ENCODE measurements at regions not wholly inside any gene's neighbourhood (a gene's known extent, or its start where the extent isn't known, plus 50 kb on each side); places are given as distances from the start of the nearest gene placed in this dataset.

GRCh38 chr7:118000480-118001202 is 127.4 kb upstream of the CTTNBP2 start:
- Mint-ChIP-seq H3K4me3 (no peak overlapping the region), H3K9me3 (no peaks in the 10 kb centered on the region), H3K36me3 (ENCODE audit: low read depth) (no peaks in the 10 kb centered on the region), H3K27me3 (ENCODE audit: low read depth, poor library complexity) (peaks cover 3% of the 10 kb centered on the region), H3K27ac (peak overlapping the region; percentile 13), H3K4me1 (peaks cover 10% of the 10 kb centered on the region)
- DNase-seq, result no peak
- no peak for TF ChIP-seq CTCF (IDR thresholded peaks at IDR 0.05)

- DNase-seq, result no peak
- Mint-ChIP-seq H3K27ac (no peak overlapping the region), H3K4me1 (peaks cover 10% of the 10 kb centered on the region), H3K4me3 (no peak overlapping the region), H3K36me3 (ENCODE audit: low read depth) (no peaks in the 10 kb centered on the region), H3K27me3 (ENCODE audit: low read depth, poor library complexity) (peaks cover 3% of the 10 kb centered on the region), H3K9me3 (peaks cover 3% of the 10 kb centered on the region)
- no peak for TF ChIP-seq CTCF (IDR thresholded peaks at IDR 0.05)
Observed at GRCh38 chr7:118003476-118003875, 130.2 kb upstream of the CTTNBP2 start.

- no peaks in the 10 kb centered on the region for H3K36me3 Mint-ChIP-seq (ENCODE audit: low read depth)
- H3K4me3 Mint-ChIP-seq, result no peak overlapping the region
- no peak overlapping the region for H3K27ac Mint-ChIP-seq
- no peak for DNase-seq
- peaks cover 3% of the 10 kb centered on the region for H3K9me3 Mint-ChIP-seq
- H3K4me1 Mint-ChIP-seq, result peaks cover 10% of the 10 kb centered on the region
- TF ChIP-seq CTCF (IDR thresholded peaks at IDR 0.05), result no peak
- peaks cover 3% of the 10 kb centered on the region for H3K27me3 Mint-ChIP-seq (ENCODE audit: low read depth, poor library complexity)
Observed at GRCh38 chr7:118005026-118005425, 131.8 kb upstream of the CTTNBP2 start.

GRCh38 chr7:118006979-118007378 is 133.7 kb upstream of the CTTNBP2 start:
- no peak for TF ChIP-seq CTCF (IDR thresholded peaks at IDR 0.05)
- DNase-seq, result no peak
- Mint-ChIP-seq H3K4me3 (no peak overlapping the region), H3K9me3 (peaks cover 3% of the 10 kb centered on the region), H3K27me3 (ENCODE audit: low read depth, poor library complexity) (peaks cover 3% of the 10 kb centered on the region), H3K36me3 (ENCODE audit: low read depth) (no peaks in the 10 kb centered on the region), H3K27ac (no peak overlapping the region), H3K4me1 (peaks cover 5% of the 10 kb centered on the region)

- Mint-ChIP-seq H3K36me3 (ENCODE audit: low read depth) (no peaks in the 10 kb centered on the region), H3K9me3 (peaks cover 3% of the 10 kb centered on the region), H3K4me3 (no peak overlapping the region), H3K4me1 (no peaks in the 10 kb centered on the region), H3K27ac (no peak overlapping the region), H3K27me3 (ENCODE audit: low read depth, poor library complexity) (no peaks in the 10 kb centered on the region)
- no peak for TF ChIP-seq CTCF (IDR thresholded peaks at IDR 0.05)
- no peak for DNase-seq
Observed at GRCh38 chr7:118009419-118009818, 136.2 kb upstream of the CTTNBP2 start.

- Mint-ChIP-seq H3K27ac (no peak overlapping the region), H3K4me1 (no peaks in the 10 kb centered on the region), H3K4me3 (no peak overlapping the region), H3K9me3 (peaks cover 3% of the 10 kb centered on the region), H3K36me3 (ENCODE audit: low read depth) (no peaks in the 10 kb centered on the region), H3K27me3 (ENCODE audit: low read depth, poor library complexity) (no peaks in the 10 kb centered on the region)
- DNase-seq, result no peak
- no peak for TF ChIP-seq CTCF (IDR thresholded peaks at IDR 0.05)
Observed at GRCh38 chr7:118011652-118012051, 138.4 kb upstream of the CTTNBP2 start.
